ENCODE measurements at regions not wholly inside any gene's neighbourhood (a gene's known extent, or its start where the extent isn't known, plus 50 kb on each side); places are given as distances from the start of the nearest gene placed in this dataset.

GRCh38 chr1:199322278-199322677 is 683.4 kb downstream of the PTPRC start:
- DNase-seq: no peak
- Histone ChIP-seq H3K4me1 (no peaks in the 10 kb centered on the region), H3K27me3 (no peaks in the 10 kb centered on the region), H3K4me3 (no peak overlapping the region), H3K36me3 (no peaks in the 10 kb centered on the region), H3K27ac (no peak overlapping the region), H3K9me3 (peaks cover 0 to 11% (median 0%) of the 10 kb centered on the region in 3 donors)
- 82 to 100% methylated on average over 1 of the region's 1 CpG for WGBS, 2 donors
- TF ChIP-seq CTCF (IDR thresholded peaks at IDR 0.05) (no peak), POLR2A (IDR thresholded peaks at IDR 0.05) (no peak)
- intact Hi-C loops (cut with DNase I): no loop called here

DNA sequence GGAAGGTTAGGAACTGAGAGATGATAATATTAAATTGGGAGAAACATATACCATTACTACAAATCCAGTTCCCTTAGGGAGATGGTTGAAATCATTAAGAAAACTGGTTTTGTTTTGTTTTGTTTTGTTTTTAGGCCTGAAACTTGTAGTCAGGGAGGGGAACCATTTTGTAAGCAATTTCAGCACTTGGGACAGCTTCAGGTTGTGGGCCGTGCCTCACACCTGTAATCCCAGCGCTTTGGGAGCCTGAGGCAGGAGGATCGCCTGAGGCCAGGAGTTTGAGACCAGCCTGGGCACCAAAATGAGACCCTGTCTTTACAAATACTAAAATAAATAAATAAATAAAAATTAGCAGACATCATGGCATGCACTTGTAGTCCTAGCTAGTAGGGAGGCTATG is 694.3 kb upstream of the NR5A2 start:
- no peaks in the 10 kb centered on the region for H3K9me3 ChIP-seq
- H3K27me3 ChIP-seq: no peaks in the 10 kb centered on the region
- no peak for DNase-seq
- intact Hi-C loops (cut with DNase I): no loop called here
- WGBS, 2 donors: 60 to 87% methylated on average over 1 to 3 of the region's 3 CpGs
- H3K27ac ChIP-seq: no peak overlapping the region
- H3K4me1 ChIP-seq: no peaks in the 10 kb centered on the region
- TF ChIP-seq POLR2A (IDR thresholded peaks at IDR 0.05) (no peak), CTCF (IDR thresholded peaks at IDR 0.05) (no peak)
- H3K4me3 ChIP-seq: no peak overlapping the region
- H3K36me3 ChIP-seq: no peaks in the 10 kb centered on the region

DNA sequence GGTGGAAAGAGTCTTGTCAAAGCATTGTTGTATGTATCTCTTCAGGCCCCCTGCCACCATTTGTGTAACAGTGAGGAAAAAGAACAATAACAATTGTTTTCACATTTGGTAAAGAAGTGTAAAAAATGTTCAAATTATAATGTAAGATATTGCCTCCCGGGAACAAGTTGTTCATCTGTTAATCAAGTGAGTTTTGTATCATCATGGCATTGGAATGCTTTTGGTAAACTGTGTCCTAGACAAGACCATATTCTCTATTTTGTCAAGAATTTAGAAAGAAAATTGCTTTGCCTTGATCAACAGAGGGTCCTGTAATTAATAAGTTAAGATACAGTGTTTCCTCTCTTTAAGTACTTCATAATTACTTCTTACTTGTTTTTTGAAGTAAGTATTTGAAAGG is 692.0 kb upstream of the NR5A2 start:
- no peaks in the 10 kb centered on the region for H3K27me3 ChIP-seq
- no peak overlapping the region for H3K27ac ChIP-seq
- no peak for DNase-seq
- TF ChIP-seq CTCF (IDR thresholded peaks at IDR 0.05) (no peak), POLR2A (IDR thresholded peaks at IDR 0.05) (no peak)
- H3K36me3 ChIP-seq: no peaks in the 10 kb centered on the region
- WGBS, 2 donors: 56 to 62% methylated on average over 1 of the region's 1 CpG
- no peaks in the 10 kb centered on the region for H3K4me1 ChIP-seq
- no peak overlapping the region for H3K4me3 ChIP-seq
- intact Hi-C loops (cut with DNase I): no loop called here
- no peaks in the 10 kb centered on the region for H3K9me3 ChIP-seq

- WGBS, 2 donors: 80 to 90% methylated on average over 1 to 2 of the region's 4 CpGs
- H3K4me3 ChIP-seq: no peak overlapping the region
- TF ChIP-seq POLR2A (IDR thresholded peaks at IDR 0.05): no peak
- TF ChIP-seq CTCF (IDR thresholded peaks at IDR 0.05): no peak
- H3K4me1 ChIP-seq: no peaks in the 10 kb centered on the region
- H3K27me3 ChIP-seq: no peaks in the 10 kb centered on the region
- H3K9me3 ChIP-seq: no peaks in the 10 kb centered on the region
- no peaks in the 10 kb centered on the region for H3K36me3 ChIP-seq
- intact Hi-C loops (cut with DNase I): no loop called here
- H3K27ac ChIP-seq: no peak overlapping the region
- no peak for DNase-seq
Observed at GRCh38 chr1:199336745-199337640, 690.5 kb upstream of the NR5A2 start.

DNA sequence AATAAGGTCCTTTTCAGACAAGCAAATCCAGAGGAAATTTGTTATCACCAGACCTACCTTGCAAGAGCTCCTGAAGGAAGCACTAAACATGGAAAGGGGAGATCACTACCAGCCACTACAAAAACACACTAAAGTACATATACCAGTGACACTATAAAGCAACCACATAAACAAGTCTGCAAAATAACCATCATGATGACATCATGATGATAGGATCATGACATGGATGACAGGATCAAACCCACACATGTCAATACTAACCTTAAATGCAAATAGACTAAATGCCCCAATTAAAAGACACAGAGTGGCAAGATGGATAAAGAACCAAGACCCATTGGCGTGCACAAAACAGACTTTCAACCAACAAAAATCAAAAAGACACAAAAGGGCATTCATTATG is 688.8 kb upstream of the NR5A2 start:
- H3K36me3 ChIP-seq: no peaks in the 10 kb centered on the region
- no peak overlapping the region for H3K27ac ChIP-seq
- TF ChIP-seq CTCF (IDR thresholded peaks at IDR 0.05) (no peak), POLR2A (IDR thresholded peaks at IDR 0.05) (no peak)
- no peak overlapping the region for H3K4me3 ChIP-seq
- 46 to 67% methylated on average over 1 of the region's 1 CpG for WGBS, 2 donors
- DNase-seq: no peak
- intact Hi-C loops (cut with DNase I): no loop called here
- H3K27me3 ChIP-seq: no peaks in the 10 kb centered on the region
- H3K4me1 ChIP-seq: no peaks in the 10 kb centered on the region
- no peaks in the 10 kb centered on the region for H3K9me3 ChIP-seq
